Uterus (tissue), 2 donors: ENCODE measurements at regions not wholly inside any gene's neighbourhood (a gene's known extent, or its start where the extent isn't known, plus 50 kb on each side); places are given as distances from the start of the nearest gene placed in this dataset.

Experiments used
- CTCF ChIP-seq, 4 experiments: fragments of 200-600 bp in 2 of 4; fragments of 450-650 bp in 2 of 4; sonication (generic) in 2 of 4; IDR thresholded peaks; one replicate each; pipeline ENCODE4 v1.5.1; 2016 to 2019; ENCODE audit warnings: antibody characterized with exemption in 4 of 4, mild to moderate bottlenecking in 2 of 4, moderate library complexity in 1 of 4
- POLR2A ChIP-seq, 2 donors: fragments of 450-650 bp; IDR thresholded peaks; one replicate each; pipeline ENCODE4 v1.6.1; 2016; ENCODE audit warnings: antibody characterized with exemption in 2 of 2, mild to moderate bottlenecking in 1 of 2, moderate library complexity in 1 of 2

DNA sequence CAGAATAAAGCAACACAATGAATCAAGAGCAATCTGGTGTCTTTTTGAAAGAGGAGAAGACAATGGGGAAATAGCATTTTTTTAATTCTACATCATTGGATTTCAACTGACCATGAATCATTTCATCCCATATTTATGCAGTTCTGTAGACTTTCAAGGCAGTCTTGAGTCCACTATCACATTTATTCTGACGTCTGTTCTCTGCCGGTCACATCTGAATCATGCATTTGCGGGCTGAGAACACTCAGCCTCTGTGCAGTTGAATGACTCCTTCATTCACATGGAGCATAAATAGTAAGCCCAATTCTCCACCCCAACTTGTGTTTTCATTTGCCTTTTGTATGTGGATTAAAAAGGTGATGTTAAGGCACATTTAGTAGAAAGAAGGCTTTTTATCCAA, 128.2 kb downstream of the AKAIN1 start:
- TF ChIP-seq CTCF (IDR thresholded peaks at IDR 0.05) (no peak), POLR2A (IDR thresholded peaks at IDR 0.05) (no peak)
